Stimulated activated CD8-positive, alpha-beta memory T cell treated with anti-CD3 and anti-CD28 coated beads, Interleukin-2, amount 100 ng/mL, for 48 hours (primary cell): ENCODE measurements at regions not wholly inside any gene's neighbourhood (a gene's known extent, or its start where the extent isn't known, plus 50 kb on each side); places are given as distances from the start of the nearest gene placed in this dataset.

Source experiments
- DNase-seq, 2 donors: peaks; one replicate each; pipeline ENCODE4 v3.0.0-alpha.2; 2020; ENCODE audit warnings: low read depth in 2 of 2

- DNase-seq: no peak
Measured at GRCh38 chr20:4600308-4601014, 85.8 kb upstream of the PRNP start.

GRCh38 chr20:4597215-4597614 is 89.0 kb upstream of the PRNP start:
- DNase-seq: no peak

DNA sequence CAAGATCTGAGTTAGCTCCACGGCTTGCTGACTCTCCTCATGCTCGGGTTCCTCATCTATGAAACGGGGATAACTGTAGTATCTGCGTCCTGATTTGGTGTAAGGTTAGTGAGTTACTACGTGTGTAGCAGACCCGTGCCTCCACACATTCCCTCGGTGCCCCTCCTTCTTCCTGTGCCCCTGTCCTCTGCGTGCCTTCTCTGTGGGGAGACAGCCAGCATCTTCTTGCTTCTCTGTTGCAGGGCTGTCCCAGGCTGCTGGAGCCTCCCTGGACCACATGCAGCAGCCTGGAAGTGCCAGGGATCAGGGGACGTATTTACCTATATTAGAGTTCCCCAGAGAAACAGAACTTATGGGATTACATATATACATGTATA is 93.1 kb upstream of the PRNP start:
- DNase-seq: no peak

GRCh38 chr20:4592316-4593148 is 93.7 kb upstream of the PRNP start:
- DNase-seq: peak; percentile 43 to 52

- no peak for DNase-seq
Measured at GRCh38 chr20:4591975-4592315, 94.3 kb upstream of the PRNP start.

DNA sequence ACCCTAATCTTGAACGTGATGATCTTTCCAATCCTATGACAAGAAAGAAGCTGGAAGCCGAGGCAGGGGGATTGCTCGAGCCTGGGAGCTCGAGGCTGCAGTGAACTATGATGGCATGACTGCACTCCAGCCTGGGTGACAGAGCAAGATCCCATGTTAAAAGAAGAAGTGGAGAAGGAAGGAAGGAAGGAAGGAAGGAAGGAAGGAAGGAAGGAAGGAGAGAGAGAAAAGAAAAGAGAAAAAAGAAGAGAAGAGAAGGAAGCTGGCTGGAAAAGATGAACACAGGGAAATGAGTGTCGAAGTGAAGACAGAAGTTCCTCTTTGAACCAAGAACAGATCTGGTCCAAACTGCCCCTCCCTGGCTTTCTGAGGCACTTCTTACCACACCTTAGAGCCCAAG is 100.5 kb upstream of the PRNP start:
- DNase-seq: no peak

DNA sequence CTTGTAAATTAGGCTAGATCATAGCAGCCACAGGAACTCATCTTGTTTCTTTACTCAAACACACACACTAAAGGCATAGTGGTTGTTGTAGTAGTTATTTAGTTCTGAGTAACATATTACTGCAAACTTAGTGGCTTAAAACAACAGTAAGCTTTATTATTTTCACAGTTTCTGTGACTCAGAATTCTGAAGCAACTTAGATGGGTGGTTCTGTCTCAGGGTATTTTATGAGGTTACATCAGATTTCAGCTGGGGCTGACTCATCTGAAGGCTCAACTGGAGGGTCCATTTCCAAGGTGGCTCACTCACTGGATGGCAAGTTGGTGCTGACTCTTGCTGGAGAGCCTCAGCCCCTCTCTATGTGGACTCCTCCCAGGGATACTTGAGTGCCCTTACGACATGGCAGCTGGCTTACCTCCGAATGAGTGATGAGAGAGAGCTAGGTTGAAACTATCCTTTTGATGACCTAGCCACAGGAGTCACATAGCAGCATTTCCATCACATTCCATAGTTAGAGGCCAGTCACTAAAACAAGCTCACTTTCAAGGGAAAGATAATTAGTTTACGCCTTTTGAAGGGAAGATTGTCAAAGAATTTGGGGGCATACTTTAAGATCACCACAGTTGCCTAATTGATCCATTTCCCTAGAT is 101.0 kb upstream of the PRNP start:
- no peak for DNase-seq

DNA sequence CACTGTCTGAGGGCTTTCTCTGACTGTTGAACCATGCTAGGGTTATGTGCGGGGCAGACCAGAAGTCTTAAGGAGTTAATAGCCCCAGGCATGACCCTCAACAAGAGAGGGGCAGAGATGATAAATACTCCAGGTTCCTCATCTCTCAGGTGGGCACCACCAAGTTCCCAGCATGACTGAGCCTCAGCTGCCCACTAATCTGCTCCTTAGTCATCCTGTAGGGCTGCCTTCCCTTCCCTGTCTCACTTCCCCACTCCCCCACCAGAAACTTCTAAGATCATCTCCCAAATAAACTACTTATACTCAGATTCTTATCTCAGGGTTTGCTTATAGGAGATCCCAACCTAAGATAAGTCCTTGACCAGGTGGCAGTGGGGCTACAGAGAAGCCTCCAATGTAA is 101.7 kb upstream of the PRNP start:
- no peak for DNase-seq

DNA sequence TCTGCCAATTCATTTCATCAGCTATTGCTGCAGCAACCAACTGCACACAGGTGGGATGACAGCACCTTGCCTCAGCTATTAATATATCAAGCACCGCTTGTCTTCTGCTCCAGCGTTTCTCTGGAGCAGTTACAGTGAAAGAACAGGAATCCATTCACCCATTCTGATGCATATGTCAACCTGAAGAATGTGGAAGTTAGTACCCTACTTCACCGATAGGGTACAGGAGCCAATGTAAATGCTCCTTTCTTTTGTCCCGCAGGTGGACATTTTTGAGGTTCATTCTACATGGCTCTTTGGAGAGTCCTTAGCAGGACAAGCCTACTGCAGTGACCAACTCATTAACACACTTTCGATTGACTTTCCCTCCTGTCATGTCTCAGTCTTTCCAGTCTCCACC is 104.4 kb upstream of the PRNP start:
- DNase-seq: no peak

- DNase-seq: no peak
Measured at GRCh38 chr20:4578375-4578774, 107.9 kb upstream of the PRNP start.

DNA sequence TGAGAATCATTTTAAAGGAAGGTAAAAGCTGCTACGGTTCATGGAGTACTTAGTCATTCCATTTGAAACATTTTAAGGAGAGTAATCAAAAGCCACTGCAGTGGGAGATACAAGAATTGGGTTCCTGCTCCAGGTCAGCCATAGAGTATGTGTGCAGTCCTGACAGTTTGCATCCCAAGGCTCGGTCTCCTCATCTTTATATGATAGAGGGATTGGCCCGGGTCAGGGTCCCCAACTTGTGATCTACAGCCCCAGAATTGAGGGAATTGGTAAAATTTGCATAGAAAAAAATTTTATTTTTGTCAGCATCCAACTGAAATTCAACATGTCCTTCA is 111.9 kb upstream of the PRNP start:
- no peak for DNase-seq

DNA sequence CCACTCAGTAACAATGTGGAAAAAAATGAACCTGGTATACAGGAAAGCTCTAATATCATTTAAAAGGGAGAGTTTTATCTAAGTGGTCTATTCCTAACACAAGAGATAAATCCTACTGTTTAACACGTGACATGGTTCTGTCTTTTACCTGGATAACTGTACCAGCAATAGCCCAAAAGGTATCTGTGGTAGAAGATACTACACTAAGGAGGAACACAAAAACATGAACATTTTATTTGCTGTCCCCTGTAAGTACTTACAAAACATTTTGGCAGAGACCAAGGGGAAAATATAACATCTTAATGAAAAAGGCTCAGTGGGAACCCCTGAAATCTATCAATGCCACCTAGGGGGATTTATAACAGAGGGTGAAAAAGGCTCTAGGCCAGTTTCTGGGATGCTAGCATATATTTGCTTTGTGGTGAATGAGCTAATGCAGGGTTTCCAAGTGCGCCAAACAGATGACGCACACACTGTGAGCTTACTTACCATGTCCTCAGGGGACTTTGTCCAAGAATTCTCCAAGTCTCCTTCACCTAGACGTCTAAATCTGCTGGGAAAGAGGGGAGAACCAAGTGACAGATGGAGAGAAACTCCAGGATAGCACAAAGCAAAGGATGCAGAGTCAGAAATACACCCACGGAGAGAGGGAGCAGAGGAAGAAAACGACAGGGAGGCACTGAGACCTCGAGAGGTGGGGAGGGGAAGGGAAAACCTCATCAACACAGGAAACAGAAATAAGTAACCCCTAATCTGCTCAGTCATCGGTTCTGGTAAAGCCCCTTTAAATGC is 112.5 kb upstream of the PRNP start:
- no peak for DNase-seq

DNA sequence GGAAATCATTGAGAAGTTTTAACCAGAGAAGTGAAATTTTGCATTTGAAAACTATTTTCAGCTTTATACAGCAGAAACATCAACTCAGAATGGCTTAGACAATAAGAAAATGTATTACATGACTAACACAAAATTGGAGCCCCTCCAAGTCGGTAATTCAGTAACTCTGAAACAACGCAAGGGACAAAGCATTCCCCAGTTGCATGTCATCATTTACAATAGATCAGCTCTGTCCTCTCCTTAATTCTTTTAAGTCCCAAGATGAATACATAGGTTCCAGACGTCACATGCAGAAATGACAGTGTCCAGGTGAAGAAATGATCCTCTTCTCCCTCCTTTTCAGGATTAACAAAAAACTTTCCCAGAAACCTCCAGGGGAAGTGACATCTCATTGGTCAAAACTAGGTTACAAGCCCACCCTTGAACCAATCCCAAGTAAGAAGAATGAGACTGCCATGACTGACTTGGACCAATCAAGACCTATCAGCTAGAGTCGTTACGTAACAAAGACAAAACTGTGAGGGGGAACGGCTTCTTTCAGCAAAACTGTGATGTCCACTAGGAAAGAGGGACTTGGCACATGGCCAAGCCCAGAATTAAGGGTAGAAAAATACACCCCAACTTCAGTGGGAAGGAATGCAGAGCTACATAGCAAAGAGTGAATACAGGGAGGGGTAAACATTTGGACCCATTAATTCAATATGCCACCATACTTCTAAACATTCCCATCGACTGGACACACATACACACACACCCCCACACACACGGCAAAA is 114.3 kb upstream of the PRNP start:
- DNase-seq: no peak

- no peak for DNase-seq
Measured at GRCh38 chr20:4569865-4570264, 116.4 kb upstream of the PRNP start.

- no peak for DNase-seq
Measured at GRCh38 chr20:4569092-4569491, 117.2 kb upstream of the PRNP start.

GRCh38 chr20:4568361-4568959 is 117.8 kb upstream of the PRNP start:
- DNase-seq: no peak

DNA sequence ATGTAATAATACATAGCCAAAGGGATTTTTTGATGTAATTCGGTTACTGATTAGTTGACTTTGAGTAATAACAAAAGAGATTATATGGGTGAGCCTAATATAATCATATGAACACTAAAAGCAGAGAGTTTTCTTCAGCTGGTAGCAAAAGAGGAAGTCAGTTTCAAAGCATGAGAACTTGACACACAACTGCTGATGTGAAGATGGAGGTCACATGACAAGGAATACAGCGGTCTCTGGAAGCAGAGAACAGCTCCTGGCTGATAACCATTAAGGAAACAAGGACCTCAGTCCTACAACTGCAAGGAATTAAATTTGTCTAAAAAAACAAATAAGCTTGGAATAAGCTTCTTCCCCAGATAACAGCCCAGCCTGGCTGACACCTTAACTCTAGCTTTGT is 119.1 kb upstream of the PRNP start:
- no peak for DNase-seq

GRCh38 chr20:4563534-4563933 is 122.7 kb upstream of the PRNP start:
- no peak for DNase-seq

DNA sequence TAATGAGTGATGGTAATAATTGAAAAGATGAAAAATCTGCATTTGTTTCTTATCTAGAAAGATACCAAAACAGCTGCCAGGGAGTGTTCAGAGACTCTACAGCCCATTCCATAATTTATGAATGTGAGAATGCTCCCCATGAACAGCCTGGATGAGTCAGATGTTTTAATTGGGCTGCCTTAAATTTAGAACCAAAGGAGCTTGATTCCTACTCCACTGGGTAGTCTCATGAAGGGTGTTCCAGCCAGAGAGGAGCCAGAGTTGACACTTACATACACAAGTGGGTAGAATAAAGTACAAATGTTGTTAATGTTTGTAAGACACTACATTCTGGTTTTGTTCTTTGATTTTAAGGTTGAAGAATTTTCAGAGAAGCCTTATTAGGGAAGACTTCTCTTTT is 123.2 kb upstream of the PRNP start:
- no peak for DNase-seq

GRCh38 chr20:4560667-4561066 is 125.6 kb upstream of the PRNP start:
- DNase-seq: no peak

DNA sequence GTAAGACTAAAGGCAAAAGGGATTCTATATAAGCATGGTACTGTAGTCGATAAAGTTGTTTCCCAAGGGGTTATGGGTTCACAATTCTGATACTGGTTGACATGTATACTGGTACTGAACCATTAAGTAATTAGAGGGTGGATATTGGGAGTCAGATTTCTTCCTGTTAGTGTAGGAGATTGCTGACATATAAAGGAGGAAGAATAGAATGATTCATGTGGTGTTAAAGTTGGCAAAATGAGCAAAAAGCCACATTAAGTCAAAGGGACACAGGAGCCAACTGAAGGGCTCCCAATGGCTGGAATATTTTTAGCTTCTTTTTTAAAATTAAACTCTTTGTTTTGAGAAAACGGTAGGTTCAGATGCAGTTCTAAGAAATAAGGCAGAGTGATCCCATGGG is 126.3 kb upstream of the PRNP start:
- no peak for DNase-seq
